CD4-positive, alpha-beta T cell (primary cell): ENCODE measurements at regions not wholly inside any gene's neighbourhood (a gene's known extent, or its start where the extent isn't known, plus 50 kb on each side); places are given as distances from the start of the nearest gene placed in this dataset.

Experiments used
- ATAC-seq: fragments of 200-7000 bp; cut with Tn5 transposase; one replicate; pipeline ENCODE4 v1.10.0; 2022; ENCODE audit warnings: mild to moderate bottlenecking; ENCODE audit not compliant: poor library complexity
- CTCF ChIA-PET: fragments of 350-600 bp; sonication (Branson Sonifier 250); formaldehyde crosslinking; loops from one replicate; lab custom pipeline; 2021; ENCODE audit warnings: antibody characterized with exemption, inconsistent platforms; lab: Charles Lee
- POLR2A ChIA-PET: fragments of 350-600 bp; sonication (Branson Sonifier 250); formaldehyde crosslinking; loops from one replicate; lab custom pipeline; 2021; ENCODE audit warnings: antibody characterized with exemption, inconsistent platforms; lab: Charles Lee
- DNase-seq, 14 experiments: peaks; one replicate each; pipeline ENCODE4 v3.0.0-alpha.2; 2013 to 2020; ENCODE audit warnings: mixed read lengths in 2 of 14
- H3K27ac ChIP-seq, 2 donors: one replicate each; pipeline versions ENCODE4 v1.5.1 to v1.7.0; 2013; ENCODE audit warnings: low read length in 2 of 2, low read depth in 1 of 2, mild to moderate bottlenecking in 1 of 2
- H3K27me3 ChIP-seq, 2 experiments: 1 replicate in 1 of 2; 2 replicates in 1 of 2; pipeline versions ENCODE4 v1.6.1 to v1.7.0; 2013; ENCODE audit warnings: low read length in 2 of 2, control low read depth in 1 of 2, mild to moderate bottlenecking in 1 of 2, moderate library complexity in 1 of 2; ENCODE audit not compliant: insufficient read depth in 2 of 2, control insufficient read depth in 1 of 2
- H3K36me3 ChIP-seq: one replicate; pipeline ENCODE4 v1.6.1; 2013; ENCODE audit warnings: low read length, control low read depth; ENCODE audit not compliant: insufficient read depth
- H3K4me1 ChIP-seq: one replicate; pipeline ENCODE4 v1.6.1; 2013; ENCODE audit warnings: low read length, control low read depth; ENCODE audit not compliant: insufficient read depth
- H3K4me3 ChIP-seq: one replicate; pipeline ENCODE4 v1.5.1; 2013; ENCODE audit warnings: mild to moderate bottlenecking, low read length, moderate library complexity
- H3K9me3 ChIP-seq, 2 experiments: 1 replicate in 1 of 2; 2 replicates in 1 of 2; pipeline versions ENCODE4 v1.6.1 to v1.7.0; 2013; ENCODE audit warnings: low read length in 2 of 2, mild to moderate bottlenecking in 2 of 2, control low read depth in 1 of 2, moderate library complexity in 1 of 2; ENCODE audit not compliant: control insufficient read depth in 1 of 2, insufficient read depth in 1 of 2
- H3K27ac Mint-ChIP-seq: one replicate; pipeline ENCODE4 v1.8.0; 2020; ENCODE audit warnings: mixed read lengths
- H3K27me3 Mint-ChIP-seq: one replicate; pipeline ENCODE4 v1.8.0; 2021; ENCODE audit warnings: mixed read lengths
- H3K36me3 Mint-ChIP-seq: one replicate; pipeline ENCODE4 v1.8.0; 2021; ENCODE audit warnings: low read depth, mixed read lengths
- H3K4me1 Mint-ChIP-seq: one replicate; pipeline ENCODE4 v1.8.0; 2021; ENCODE audit warnings: low read depth, mixed read lengths
- H3K4me3 Mint-ChIP-seq: one replicate; pipeline ENCODE4 v1.8.0; 2020; ENCODE audit warnings: mild to moderate bottlenecking, mixed read lengths
- H3K9me3 Mint-ChIP-seq: one replicate; pipeline ENCODE4 v1.8.0; 2020; ENCODE audit warnings: mixed read lengths
- intact Hi-C, 2 experiments: fragments of 100-400 bp; cut with DNase I in 1 of 2; cut with micrococcal nuclease in 1 of 2; formaldehyde crosslinking; loops; one replicate each; pipeline versions ENCODE4 v1.15.1 to v1.9.0; 2023 to 2025; cut with DNase I, micrococcal nuclease
- TF ChIP-seq, protein P1 (sequence below): fragments of 200-600 bp; IDR thresholded peaks from one replicate; pipeline ENCODE4 v1.8.0; 2022; ENCODE audit warnings: antibody characterized with exemption, mild to moderate bottlenecking

DNA sequence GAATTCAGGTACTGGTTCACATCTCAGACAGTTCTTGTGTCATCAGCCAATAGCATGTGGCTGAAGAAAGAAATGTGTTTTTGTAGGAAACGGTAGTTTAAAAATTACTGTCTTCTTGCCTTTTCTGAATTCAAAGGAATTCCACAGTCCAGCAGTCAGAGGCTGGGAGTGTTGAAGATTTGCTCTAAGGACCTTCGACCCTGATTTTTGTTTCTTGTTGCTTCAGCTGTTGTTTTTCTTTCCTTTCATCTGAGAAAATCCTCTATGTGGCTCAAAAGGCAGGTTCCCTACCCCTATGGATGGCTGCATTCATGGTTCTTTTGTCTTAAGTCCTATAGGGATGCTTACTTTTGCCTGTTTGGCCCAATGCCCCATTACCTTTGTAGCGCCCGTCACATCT lies 304.9 kb downstream of the TMEM167A start:
- Histone ChIP-seq H3K4me1 (no peaks in the 10 kb centered on the region), H3K9me3 (no peaks in the 10 kb centered on the region), H3K4me3 (no peak overlapping the region), H3K27ac (no peak overlapping the region), H3K36me3 (no peaks in the 10 kb centered on the region), H3K27me3 (no peaks in the 10 kb centered on the region)
- no peaks in the 10 kb centered on the region for H3K9me3 Mint-ChIP-seq
- H3K4me3 Mint-ChIP-seq, result no peak overlapping the region
- intact Hi-C loops, result no loop called here
- DNase-seq (no peak), ATAC-seq (no peak)
- H3K4me1 Mint-ChIP-seq, result no peaks in the 10 kb centered on the region
- ChIA-PET CTCF (no interaction called here), POLR2A (no interaction called here)
- no peaks in the 10 kb centered on the region for H3K27me3 Mint-ChIP-seq
- H3K27ac Mint-ChIP-seq, result no peak overlapping the region
- no peaks in the 10 kb centered on the region for H3K36me3 Mint-ChIP-seq
- TF ChIP-seq, protein P1, sequence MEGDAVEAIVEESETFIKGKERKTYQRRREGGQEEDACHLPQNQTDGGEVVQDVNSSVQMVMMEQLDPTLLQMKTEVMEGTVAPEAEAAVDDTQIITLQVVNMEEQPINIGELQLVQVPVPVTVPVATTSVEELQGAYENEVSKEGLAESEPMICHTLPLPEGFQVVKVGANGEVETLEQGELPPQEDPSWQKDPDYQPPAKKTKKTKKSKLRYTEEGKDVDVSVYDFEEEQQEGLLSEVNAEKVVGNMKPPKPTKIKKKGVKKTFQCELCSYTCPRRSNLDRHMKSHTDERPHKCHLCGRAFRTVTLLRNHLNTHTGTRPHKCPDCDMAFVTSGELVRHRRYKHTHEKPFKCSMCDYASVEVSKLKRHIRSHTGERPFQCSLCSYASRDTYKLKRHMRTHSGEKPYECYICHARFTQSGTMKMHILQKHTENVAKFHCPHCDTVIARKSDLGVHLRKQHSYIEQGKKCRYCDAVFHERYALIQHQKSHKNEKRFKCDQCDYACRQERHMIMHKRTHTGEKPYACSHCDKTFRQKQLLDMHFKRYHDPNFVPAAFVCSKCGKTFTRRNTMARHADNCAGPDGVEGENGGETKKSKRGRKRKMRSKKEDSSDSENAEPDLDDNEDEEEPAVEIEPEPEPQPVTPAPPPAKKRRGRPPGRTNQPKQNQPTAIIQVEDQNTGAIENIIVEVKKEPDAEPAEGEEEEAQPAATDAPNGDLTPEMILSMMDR, result no peak

DNA sequence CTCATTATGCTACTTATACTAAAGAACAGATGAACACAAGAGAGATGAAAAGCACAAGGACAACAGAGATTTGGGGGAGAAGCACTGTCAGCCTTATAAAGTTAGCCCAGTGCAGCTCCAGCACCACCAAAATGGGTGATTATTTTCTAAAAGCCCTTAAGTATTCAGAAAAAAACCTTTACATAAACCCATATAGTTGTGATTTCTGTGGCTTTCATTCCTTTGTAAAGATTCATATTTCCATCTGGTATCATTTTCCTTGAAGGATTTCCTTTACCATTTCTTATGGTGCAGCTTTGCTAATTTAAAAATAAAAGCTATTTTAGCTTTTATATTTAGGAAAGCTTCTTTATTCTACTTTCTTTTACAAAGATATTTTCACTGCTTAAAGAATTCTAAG lies 311.0 kb downstream of the TMEM167A start:
- H3K9me3 Mint-ChIP-seq, result no peaks in the 10 kb centered on the region
- Histone ChIP-seq H3K27me3 (no peaks in the 10 kb centered on the region), H3K4me1 (no peaks in the 10 kb centered on the region), H3K9me3 (no peaks in the 10 kb centered on the region), H3K4me3 (no peak overlapping the region), H3K36me3 (no peaks in the 10 kb centered on the region), H3K27ac (no peak overlapping the region)
- TF ChIP-seq, protein P1, result no peak
- H3K27ac Mint-ChIP-seq, result no peak overlapping the region
- no peaks in the 10 kb centered on the region for H3K4me1 Mint-ChIP-seq
- H3K4me3 Mint-ChIP-seq, result no peak overlapping the region
- no peaks in the 10 kb centered on the region for H3K27me3 Mint-ChIP-seq
- ATAC-seq, result no peak
- no peak for DNase-seq
- CTCF ChIA-PET, result interaction anchor here (0.6 kb wide), 1 partner anchor 467 kb away, joined by 3 read pairs; no protein-coding TSS in a partner anchor
- no peaks in the 10 kb centered on the region for H3K36me3 Mint-ChIP-seq
- POLR2A ChIA-PET, result no interaction called here
- intact Hi-C loops, result no loop called here

DNA sequence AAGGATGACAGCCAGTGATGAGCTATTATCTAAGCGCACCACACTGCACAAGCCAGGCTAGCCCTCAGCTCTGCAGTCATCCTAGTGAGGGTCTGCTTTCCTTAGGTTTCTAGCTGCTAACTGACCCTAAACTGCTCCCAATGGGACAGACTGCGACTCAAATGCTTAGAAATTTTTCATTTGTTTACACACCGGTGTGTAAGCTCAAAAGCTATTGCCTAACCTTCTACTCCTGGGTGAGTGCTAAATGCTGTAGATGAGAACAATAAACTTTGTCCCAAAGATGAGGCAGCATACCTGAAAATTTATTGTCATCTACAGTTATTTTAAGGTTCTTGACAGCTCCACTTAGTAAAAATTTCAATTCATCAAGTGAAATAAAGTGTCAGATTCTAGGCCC lies 311.4 kb downstream of the TMEM167A start:
- TF ChIP-seq, protein P1, result no peak

More for the DNA sequence above, 311.4 kb downstream of the TMEM167A start:
- no peaks in the 10 kb centered on the region for H3K4me1 ChIP-seq
- no peak overlapping the region for H3K27ac Mint-ChIP-seq
- intact Hi-C loops, result no loop called here
- ChIA-PET POLR2A (no interaction called here), CTCF (interaction anchor here (0.6 kb wide), 1 partner anchor 466 kb away, joined by 3 read pairs; no protein-coding TSS in a partner anchor)
- no peak overlapping the region for H3K27ac ChIP-seq
- H3K4me1 Mint-ChIP-seq, result no peaks in the 10 kb centered on the region
- H3K4me3 Mint-ChIP-seq, result no peak overlapping the region
- no peaks in the 10 kb centered on the region for H3K36me3 Mint-ChIP-seq
- no peaks in the 10 kb centered on the region for H3K9me3 Mint-ChIP-seq
- H3K27me3 Mint-ChIP-seq, result no peaks in the 10 kb centered on the region
- H3K36me3 ChIP-seq, result no peaks in the 10 kb centered on the region
- DNase-seq (no peak), ATAC-seq (no peak)
- no peak overlapping the region for H3K4me3 ChIP-seq
- H3K27me3 ChIP-seq, result no peaks in the 10 kb centered on the region
- H3K9me3 ChIP-seq, result no peaks in the 10 kb centered on the region
